T-helper 2 cell treated with Interferon-gamma antibody and Interleukin-4, amounts not matched to agents 100 ng/mL and 5 ng/mL, for 36 hours (primary cell): ENCODE measurements at regions not wholly inside any gene's neighbourhood (a gene's known extent, or its start where the extent isn't known, plus 50 kb on each side); places are given as distances from the start of the nearest gene placed in this dataset.
"Not testable (repeated sequence)": the region's sequence is repeated elsewhere in the genome, so short reads cannot be mapped to it uniquely, and the experiment has no call there.

Experiments
- intact Hi-C: fragments of 100-400 bp; cut with micrococcal nuclease; formaldehyde crosslinking; loops from one replicate; pipeline ENCODE4 v1.15.1; 2023

DNA sequence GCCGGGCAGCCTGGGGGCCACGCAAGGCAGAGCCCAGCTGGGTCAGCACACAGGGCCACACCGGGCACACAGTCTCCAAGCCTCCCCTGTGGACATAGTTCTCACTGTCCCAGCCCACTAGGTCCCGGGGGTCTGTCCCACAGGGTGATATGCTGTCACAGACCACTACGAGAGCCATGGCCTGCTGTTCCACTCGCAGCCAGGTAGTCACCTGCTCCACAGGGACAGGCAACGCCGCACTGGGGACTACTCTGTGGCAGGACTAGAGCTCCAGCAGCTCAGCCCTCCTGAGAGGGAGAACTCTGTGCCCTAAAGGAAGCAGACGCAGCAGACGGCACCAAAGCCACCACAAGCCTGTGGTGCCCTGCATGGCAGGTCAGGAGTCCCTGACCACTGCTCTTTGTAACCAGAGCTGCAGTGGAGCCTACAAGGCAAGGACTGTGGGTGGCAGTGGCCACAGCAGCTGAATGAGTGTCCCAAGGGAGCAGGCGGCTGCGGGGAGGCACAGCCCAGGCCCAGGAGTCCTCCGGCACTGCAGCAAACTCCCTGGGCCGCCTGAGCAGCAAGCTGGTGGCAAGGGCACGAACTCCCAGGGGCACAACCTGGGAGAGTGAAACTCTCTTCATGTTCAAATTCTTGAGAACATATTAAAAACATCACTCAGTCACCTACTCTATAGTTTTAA lies 171.2 kb upstream of the GRK3 start:
- intact Hi-C loops = no loop called here

- intact Hi-C loops = no loop called here
Observed at GRCh38 chr22:25395468-25395867, 169.0 kb upstream of the GRK3 start.

GRCh38 chr22:25395915-25396314 lies 168.6 kb upstream of the GRK3 start:
- intact Hi-C loops = no loop called here

- intact Hi-C loops = no loop called here
Observed at GRCh38 chr22:25396615-25397200, 167.8 kb upstream of the GRK3 start.

- intact Hi-C loops = no loop called here
Observed at GRCh38 chr22:25397616-25398015, 166.9 kb upstream of the GRK3 start.

DNA sequence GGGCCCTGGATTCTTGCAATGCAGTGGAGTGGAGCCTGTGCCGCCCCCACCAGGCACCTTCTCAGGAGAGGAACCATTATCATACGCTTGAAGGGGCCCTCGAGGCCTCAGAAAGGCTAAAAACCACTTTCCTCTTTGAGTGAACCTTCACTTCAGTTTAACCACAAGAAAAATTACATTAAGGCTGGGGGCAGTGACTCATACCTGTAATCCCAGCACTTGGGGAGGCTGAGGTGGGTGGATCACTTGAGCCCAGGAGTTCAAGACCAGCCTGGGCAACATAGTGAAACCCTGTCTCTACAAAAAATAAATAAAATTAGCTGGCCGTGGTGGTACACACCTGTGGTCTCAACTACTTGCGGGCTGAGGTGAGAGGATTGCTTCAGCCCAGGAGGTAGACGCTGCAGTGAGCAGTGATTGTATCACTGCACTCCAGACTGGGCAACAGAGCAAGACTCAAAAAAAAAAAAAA lies 165.8 kb upstream of the GRK3 start:
- intact Hi-C loops = not testable (repeated sequence)

GRCh38 chr22:25399649-25400151 lies 164.8 kb upstream of the GRK3 start:
- intact Hi-C loops = no loop called here

- intact Hi-C loops = no loop called here
Observed at GRCh38 chr22:25402160-25402500, 162.3 kb upstream of the GRK3 start.

DNA sequence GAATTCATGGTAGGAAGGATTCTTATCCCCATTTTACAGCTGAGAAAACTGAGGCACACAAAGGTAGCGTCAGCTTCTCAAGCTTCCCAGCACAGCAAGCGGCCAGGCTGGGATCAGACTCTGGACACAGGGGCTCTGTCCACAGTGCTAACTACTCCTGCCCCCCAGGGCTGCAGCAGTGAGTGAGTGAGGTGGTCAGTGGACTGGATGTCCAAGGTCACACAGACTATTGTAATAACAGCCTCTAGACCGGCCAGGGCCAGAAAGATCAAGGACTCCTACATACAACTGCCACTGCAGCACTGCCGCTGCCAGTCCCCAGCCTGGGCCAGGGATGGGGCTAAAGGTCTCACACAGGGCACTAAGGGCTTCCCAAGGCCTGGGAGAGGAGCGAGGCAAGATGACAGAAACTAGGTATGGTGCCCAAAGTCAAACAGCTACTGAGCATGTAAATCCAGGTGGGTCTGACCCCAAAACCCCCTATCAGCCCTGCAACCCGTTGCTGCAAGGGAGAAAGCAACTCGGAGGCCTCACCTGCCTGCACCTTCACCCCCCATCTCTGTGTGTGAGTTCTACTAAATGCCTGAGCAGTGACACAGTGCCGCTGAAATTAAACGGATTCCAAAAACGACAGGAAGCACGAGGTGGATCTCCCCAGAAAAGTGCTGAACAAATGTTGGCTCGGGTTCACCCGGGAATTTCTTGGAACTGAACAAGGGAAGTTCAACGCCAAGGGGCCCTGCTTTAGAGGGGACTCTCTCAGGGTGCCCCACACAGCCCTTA lies 161.8 kb upstream of the GRK3 start:
- intact Hi-C loops = no loop called here

GRCh38 chr22:25403284-25403810 lies 161.1 kb upstream of the GRK3 start:
- intact Hi-C loops = no loop called here

- intact Hi-C loops = loop anchor here (2.0 kb wide), 1 partner anchor 45 kb away; no protein-coding TSS in a partner anchor
Observed at GRCh38 chr22:25403811-25404471, 160.5 kb upstream of the GRK3 start.

GRCh38 chr22:25404556-25404927 lies 159.9 kb upstream of the GRK3 start:
- intact Hi-C loops = loop anchor here (2.0 kb wide), 1 partner anchor 44 kb away; no protein-coding TSS in a partner anchor

- intact Hi-C loops = loop anchor here (2.0 kb wide), 1 partner anchor 44 kb away; no protein-coding TSS in a partner anchor
Observed at GRCh38 chr22:25404928-25405816, 159.3 kb upstream of the GRK3 start.

- intact Hi-C loops = loop anchor here (2.0 kb wide), 1 partner anchor 43 kb away; no protein-coding TSS in a partner anchor
Observed at GRCh38 chr22:25405841-25406509, 158.5 kb upstream of the GRK3 start.

GRCh38 chr22:25406510-25407210 lies 157.8 kb upstream of the GRK3 start:
- intact Hi-C loops = no loop called here

DNA sequence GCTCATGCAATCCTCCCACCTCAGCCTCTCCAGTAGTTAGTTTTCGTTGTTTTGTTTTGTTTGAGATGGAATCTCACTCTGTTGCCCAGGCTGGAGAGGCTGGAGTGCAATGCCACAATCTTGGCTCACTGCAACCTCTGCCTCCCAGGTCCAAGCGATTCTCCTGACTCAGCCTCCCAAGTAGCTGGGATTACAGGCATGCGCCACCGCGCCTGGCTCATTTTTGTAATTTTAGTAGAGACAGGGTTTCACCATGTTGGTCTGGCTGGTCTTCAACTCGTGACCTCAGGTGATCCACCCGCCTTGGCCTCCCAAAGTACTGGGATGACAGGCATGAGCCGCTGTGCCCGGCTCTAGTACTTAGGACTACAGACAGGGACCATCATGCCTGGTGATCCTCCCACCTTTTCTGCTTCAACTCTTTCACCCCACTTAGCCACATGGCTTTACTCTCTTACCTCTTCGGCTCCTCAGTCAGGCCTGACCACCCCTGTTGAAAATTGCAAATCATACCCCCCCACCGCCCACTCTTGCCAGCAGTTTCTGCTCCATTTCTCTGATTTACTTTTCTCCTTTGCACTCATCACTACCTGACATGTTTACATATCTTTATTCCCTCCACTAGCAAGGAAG lies 157.1 kb upstream of the GRK3 start:
- intact Hi-C loops = no loop called here

- intact Hi-C loops = no loop called here
Observed at GRCh38 chr22:25407859-25408229, 156.6 kb upstream of the GRK3 start.

DNA sequence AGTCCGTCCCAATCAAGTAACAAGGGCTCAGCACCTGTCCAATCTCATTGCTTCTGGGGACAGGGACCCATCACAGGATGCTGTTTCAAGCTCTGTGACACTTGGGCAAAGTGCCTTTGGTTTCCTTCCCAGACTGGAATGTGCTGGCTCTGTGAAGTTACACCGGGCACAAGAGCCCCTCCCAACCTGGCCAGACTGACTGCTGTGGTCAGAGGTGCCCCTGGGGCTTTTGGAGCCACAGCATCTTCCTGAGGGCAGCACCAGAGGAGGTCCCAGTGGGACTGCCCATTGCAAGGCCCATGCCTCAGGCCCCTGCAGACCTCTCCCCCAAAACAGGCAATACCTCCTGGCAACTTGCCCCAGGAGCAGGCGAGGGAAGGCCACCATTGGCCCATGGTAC lies 155.2 kb upstream of the GRK3 start:
- intact Hi-C loops = no loop called here

- intact Hi-C loops = no loop called here
Observed at GRCh38 chr22:25410849-25411248, 153.6 kb upstream of the GRK3 start.
